Ovary (tissue), 7 donors: ENCODE measurements at regions not wholly inside any gene's neighbourhood (a gene's known extent, or its start where the extent isn't known, plus 50 kb on each side); places are given as distances from the start of the nearest gene placed in this dataset.

ENCODE experiments used
- DNase-seq, 5 donors: peaks; one replicate each; pipeline ENCODE4 v3.0.0-alpha.2; 2019 to 2020
- H3K27ac ChIP-seq, 2 donors: fragments of 200-600 bp; one replicate each; pipeline versions ENCODE4 v1.5.1 to v1.8.0; 2019 to 2022
- H3K27me3 ChIP-seq: fragments of 200-600 bp; one replicate; pipeline ENCODE4 v1.8.0; 2022
- H3K36me3 ChIP-seq: fragments of 200-600 bp; sonication (generic); one replicate; pipeline ENCODE4 v1.5.1; 2019
- H3K4me1 ChIP-seq: one replicate; pipeline ENCODE4 v1.8.1; 2013; ENCODE audit warnings: mild to moderate bottlenecking, moderate library complexity; ENCODE audit not compliant: insufficient read depth
- H3K4me3 ChIP-seq: fragments of 200-600 bp; sonication (generic); one replicate; pipeline ENCODE4 v1.5.1; 2017
- H3K9me3 ChIP-seq, 2 donors: fragments of 200-600 bp in 1 of 2; sonication (generic) in 1 of 2; one replicate each; pipeline versions ENCODE4 v1.5.1 to v1.8.1; 2013 to 2019; ENCODE audit warnings: mild to moderate bottlenecking in 1 of 2, moderate library complexity in 1 of 2
- EP300 ChIP-seq: sonication (generic); formaldehyde crosslinking; IDR thresholded peaks from one replicate; pipeline ENCODE4 v1.6.1; 2017; ENCODE audit warnings: antibody characterized with exemption
- POLR2A ChIP-seq: fragments of 450-650 bp; IDR thresholded peaks from one replicate; pipeline ENCODE4 v1.6.1; 2017; ENCODE audit warnings: antibody characterized with exemption, mild to moderate bottlenecking, moderate library complexity
- WGBS, 3 donors: extraction: QIAGEN DNeasy Blood & Tissue Kit in 1 of 3; methylation state at CpG; one replicate each; pipeline versions ENCODE4 v1.1.5 to v1.1.7; 2013 to 2017; 5-methylcytosine and 5-hydroxymethylcytosine counted together
- intact Hi-C, 4 donors: fragments of 100-400 bp; cut with DNase I; formaldehyde crosslinking; loops; one replicate each; pipeline versions ENCODE4 v1.11.0 to v1.15.1; 2022 to 2023
- TF ChIP-seq, protein P1 (sequence below), 3 donors: fragments of 450-650 bp in 2 of 3; fragments of 200-600 bp in 1 of 3; IDR thresholded peaks; one replicate each; pipeline versions ENCODE4 v1.5.1 to v1.8.0; 2016 to 2022; ENCODE audit warnings: antibody characterized with exemption in 3 of 3, mild to moderate bottlenecking in 1 of 3
- donor health status: DM: no; HTN: no; CAD: no; lungs with moderate emphysema.
- donor health status: DM: no; HTN: no; CAD: no.
- donor health status: Bipolar disorder and iron deficiency.
- donor health status: DM: no; HTN: no; CAD: no.
- donor health status: DM: yes; HTN: yes; CAD: no.

DNA sequence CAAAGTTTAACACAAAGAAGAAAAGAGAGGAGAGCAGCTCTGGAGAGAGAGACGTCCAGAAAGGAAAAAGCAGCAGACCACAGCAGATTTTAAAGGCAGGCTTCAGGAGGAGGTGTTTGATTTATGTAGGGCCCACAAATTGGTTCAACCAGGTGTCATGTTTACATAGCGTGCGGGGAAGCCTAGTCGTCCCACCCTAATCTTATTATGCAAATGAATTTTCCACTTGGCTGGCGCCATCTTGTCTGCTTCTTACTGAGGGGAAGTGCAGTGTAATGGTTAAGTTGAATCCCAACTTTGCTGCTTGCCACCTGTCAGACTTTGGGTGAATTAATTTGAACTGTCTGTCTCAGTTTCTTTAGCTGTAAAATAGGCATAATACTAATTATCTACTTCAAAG, 282.4 kb upstream of the CYRIA start:
- intact Hi-C loops, result no loop called here
- no peak for DNase-seq
- Histone ChIP-seq H3K4me1 (no peaks in the 10 kb centered on the region), H3K36me3 (no peaks in the 10 kb centered on the region), H3K9me3 (no peaks in the 10 kb centered on the region), H3K4me3 (no peak overlapping the region), H3K27ac (no peak overlapping the region), H3K27me3 (no peaks in the 10 kb centered on the region)
- TF ChIP-seq, protein P1, sequence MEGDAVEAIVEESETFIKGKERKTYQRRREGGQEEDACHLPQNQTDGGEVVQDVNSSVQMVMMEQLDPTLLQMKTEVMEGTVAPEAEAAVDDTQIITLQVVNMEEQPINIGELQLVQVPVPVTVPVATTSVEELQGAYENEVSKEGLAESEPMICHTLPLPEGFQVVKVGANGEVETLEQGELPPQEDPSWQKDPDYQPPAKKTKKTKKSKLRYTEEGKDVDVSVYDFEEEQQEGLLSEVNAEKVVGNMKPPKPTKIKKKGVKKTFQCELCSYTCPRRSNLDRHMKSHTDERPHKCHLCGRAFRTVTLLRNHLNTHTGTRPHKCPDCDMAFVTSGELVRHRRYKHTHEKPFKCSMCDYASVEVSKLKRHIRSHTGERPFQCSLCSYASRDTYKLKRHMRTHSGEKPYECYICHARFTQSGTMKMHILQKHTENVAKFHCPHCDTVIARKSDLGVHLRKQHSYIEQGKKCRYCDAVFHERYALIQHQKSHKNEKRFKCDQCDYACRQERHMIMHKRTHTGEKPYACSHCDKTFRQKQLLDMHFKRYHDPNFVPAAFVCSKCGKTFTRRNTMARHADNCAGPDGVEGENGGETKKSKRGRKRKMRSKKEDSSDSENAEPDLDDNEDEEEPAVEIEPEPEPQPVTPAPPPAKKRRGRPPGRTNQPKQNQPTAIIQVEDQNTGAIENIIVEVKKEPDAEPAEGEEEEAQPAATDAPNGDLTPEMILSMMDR (IDR thresholded peaks at IDR 0.05), result no peak
- no peak for TF ChIP-seq EP300
- no peak for TF ChIP-seq POLR2A
- WGBS, 3 donors, result 81 to 91% (median 84%) methylated on average over 5 of the region's 5 CpGs

DNA sequence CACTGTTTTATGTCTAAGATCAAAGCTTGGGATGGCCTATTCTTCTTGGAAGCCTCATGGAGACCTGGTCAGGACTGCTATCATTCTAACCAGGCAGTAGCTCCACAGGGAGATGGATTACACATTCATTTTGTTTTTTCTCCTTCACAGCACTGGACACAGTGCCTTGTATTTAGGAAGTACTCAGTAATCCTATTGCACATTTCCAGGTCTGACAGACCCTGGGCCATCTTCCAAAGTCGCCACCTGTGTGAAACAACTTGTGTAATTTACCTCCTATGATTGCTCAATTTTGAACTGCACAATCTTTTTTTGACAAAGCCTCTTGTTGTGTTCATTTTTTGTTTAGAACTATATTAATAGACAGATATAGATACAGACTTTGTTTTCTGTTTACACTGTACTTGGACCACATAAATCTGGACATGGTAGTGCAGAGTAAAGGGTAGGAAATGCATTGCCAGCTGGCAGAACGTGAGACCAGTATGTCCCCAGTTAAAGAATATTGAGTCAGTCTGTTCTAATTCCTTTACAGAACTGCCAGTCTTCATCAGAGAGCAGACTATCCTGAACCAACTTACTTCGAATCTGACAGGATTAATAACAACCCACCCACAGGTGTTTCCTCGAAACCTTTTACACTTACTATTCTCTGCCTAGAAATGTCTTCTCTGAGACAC, 277.8 kb upstream of the CYRIA start:
- Histone ChIP-seq H3K9me3 (no peaks in the 10 kb centered on the region), H3K36me3 (no peaks in the 10 kb centered on the region), H3K4me1 (no peaks in the 10 kb centered on the region), H3K27ac (no peak overlapping the region), H3K4me3 (no peak overlapping the region), H3K27me3 (no peaks in the 10 kb centered on the region)
- DNase-seq, result peak in 1 of 5 donors; percentile 39
- 72 to 80% (median 72%) methylated on average over 4 of the region's 4 CpGs for WGBS, 3 donors
- TF ChIP-seq POLR2A (no peak), EP300 (no peak)
- TF ChIP-seq, protein P1 (IDR thresholded peaks at IDR 0.05), result no peak
- intact Hi-C loops, result no loop called here

DNA sequence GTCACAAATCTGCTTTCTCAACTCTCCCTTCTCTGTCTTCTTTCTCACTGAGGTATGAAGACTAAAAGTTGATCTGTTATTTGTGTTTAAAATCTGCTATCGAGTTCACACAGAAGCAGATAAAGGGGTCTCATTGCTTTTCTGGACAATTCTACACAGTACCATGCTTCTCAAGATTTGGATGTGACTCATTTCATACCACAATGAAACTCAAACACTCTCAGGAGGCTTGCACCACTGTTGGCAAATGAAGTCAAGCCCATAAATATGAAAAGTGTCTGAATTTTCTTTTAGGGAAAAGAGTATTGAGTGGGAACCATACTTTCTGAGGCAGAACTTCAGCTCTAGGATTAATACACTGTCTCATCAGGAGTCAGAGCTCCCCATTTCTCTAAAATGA, 274.6 kb upstream of the CYRIA start:
- Histone ChIP-seq H3K4me1 (no peaks in the 10 kb centered on the region), H3K36me3 (no peaks in the 10 kb centered on the region), H3K9me3 (no peaks in the 10 kb centered on the region), H3K27ac (no peak overlapping the region), H3K4me3 (no peak overlapping the region), H3K27me3 (no peaks in the 10 kb centered on the region)
- no peak for TF ChIP-seq EP300
- TF ChIP-seq, protein P1 (IDR thresholded peaks at IDR 0.05), result no peak
- no peak for TF ChIP-seq POLR2A
- WGBS, 3 donors, result 68 to 94% (median 72%) methylated on average over 1 of the region's 1 CpG
- intact Hi-C loops, result no loop called here
- no peak for DNase-seq

DNA sequence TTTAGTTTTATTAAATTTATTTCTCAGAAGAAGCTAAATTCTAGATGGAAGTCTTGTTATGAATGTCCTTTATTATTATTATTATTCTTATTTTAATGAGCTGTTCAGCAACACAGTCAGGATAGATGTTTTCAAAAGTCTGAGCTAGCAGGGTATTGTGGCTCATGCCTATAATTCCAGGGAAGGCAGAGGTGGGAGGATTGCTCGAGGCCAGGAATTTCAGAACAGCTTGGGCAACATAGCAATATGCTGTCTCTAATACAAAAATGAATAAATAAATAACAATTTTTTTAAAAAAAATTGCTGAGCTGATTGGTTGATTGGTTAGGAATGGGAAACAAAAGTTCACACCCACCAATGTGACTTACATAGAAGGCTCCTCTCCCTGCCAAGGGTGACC, 274.1 kb upstream of the CYRIA start:
- no peak for DNase-seq
- TF ChIP-seq POLR2A (no peak), EP300 (no peak)
- TF ChIP-seq, protein P1 (IDR thresholded peaks at IDR 0.05), result no peak
- intact Hi-C loops, result no loop called here
- H3K4me1 ChIP-seq, result no peaks in the 10 kb centered on the region
- 6 to 9% (median 8%) methylated on average over 1 of the region's 1 CpG for WGBS, 3 donors
- no peak overlapping the region for H3K4me3 ChIP-seq
- no peaks in the 10 kb centered on the region for H3K9me3 ChIP-seq
- H3K27ac ChIP-seq, result no peak overlapping the region
- no peaks in the 10 kb centered on the region for H3K27me3 ChIP-seq
- H3K36me3 ChIP-seq, result no peaks in the 10 kb centered on the region
